ENCODE measurements at regions not wholly inside any gene's neighbourhood (a gene's known extent, or its start where the extent isn't known, plus 50 kb on each side); places are given as distances from the start of the nearest gene placed in this dataset.

DNA sequence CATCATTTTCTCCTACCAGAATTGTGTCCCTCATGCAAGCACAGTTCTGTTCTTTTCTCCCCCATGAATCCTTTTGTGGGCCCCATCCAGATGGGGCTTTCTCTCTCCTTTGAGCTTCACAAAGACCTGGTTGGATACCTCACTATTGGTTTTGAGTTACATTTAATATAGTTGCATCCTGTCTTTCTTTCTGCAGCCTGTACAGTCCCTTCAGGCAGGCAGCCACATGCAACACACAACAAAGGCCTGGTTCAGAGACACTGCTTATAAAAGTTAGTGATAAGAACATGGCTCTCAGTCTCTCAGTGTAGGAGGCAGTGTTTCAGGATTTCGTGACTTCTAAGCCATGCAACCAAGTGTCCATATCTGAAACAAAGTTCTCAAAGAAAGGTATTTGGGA lies 70.6 kb upstream of the PAGE3 start:
- Histone ChIP-seq H3K9ac (no peak overlapping the region), H3K9me3 (no peaks in the 10 kb centered on the region), H3K79me2 (ENCODE audit: insufficient read depth) (no peaks in the 10 kb centered on the region), H3K4me1 (ENCODE audit: control insufficient read depth in 1 of 2, insufficient read depth in 2 of 2, low read depth in 1 of 2, low read length in 1 of 2) (no peaks in the 10 kb centered on the region), H3K4me2 (no peak overlapping the region), H3F3A (replicated peaks; ENCODE audit: insufficient read depth) (no peaks in the 10 kb centered on the region), H3K9me2 (no peaks in the 10 kb centered on the region), H3K4me3 (ENCODE audit: low read depth in 2 of 2, low read length in 1 of 2) (no peak overlapping the region), H3K27ac (ENCODE audit: low read depth in 2 of 2, low read length in 1 of 2) (no peak overlapping the region), H3K27me3 (ENCODE audit: insufficient read depth) (no peaks in the 10 kb centered on the region; the same call in 1 of the 2 replicates), H4K20me1 (ENCODE audit: insufficient read depth) (no peaks in the 10 kb centered on the region), H3K36me3 (replicated peaks in 1 of 2; ENCODE audit: control insufficient read depth in 1 of 2, insufficient read depth in 2 of 2, low read length in 1 of 2) (no peaks in the 10 kb centered on the region), H2AFZ (ENCODE audit: low read depth) (no peak overlapping the region)
- WGBS (ENCODE audit: low lambda C conversion rate): 0% methylated on average over 1 of the region's 1 CpG
- POLR2A ChIA-PET: no interaction called here
- no peak for DNase-seq
- no peak for TF ChIP-seq ELF1 (IDR thresholded peaks at IDR 0.05)
- TF ChIP-seq, protein P1, sequence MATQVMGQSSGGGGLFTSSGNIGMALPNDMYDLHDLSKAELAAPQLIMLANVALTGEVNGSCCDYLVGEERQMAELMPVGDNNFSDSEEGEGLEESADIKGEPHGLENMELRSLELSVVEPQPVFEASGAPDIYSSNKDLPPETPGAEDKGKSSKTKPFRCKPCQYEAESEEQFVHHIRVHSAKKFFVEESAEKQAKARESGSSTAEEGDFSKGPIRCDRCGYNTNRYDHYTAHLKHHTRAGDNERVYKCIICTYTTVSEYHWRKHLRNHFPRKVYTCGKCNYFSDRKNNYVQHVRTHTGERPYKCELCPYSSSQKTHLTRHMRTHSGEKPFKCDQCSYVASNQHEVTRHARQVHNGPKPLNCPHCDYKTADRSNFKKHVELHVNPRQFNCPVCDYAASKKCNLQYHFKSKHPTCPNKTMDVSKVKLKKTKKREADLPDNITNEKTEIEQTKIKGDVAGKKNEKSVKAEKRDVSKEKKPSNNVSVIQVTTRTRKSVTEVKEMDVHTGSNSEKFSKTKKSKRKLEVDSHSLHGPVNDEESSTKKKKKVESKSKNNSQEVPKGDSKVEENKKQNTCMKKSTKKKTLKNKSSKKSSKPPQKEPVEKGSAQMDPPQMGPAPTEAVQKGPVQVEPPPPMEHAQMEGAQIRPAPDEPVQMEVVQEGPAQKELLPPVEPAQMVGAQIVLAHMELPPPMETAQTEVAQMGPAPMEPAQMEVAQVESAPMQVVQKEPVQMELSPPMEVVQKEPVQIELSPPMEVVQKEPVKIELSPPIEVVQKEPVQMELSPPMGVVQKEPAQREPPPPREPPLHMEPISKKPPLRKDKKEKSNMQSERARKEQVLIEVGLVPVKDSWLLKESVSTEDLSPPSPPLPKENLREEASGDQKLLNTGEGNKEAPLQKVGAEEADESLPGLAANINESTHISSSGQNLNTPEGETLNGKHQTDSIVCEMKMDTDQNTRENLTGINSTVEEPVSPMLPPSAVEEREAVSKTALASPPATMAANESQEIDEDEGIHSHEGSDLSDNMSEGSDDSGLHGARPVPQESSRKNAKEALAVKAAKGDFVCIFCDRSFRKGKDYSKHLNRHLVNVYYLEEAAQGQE (IDR thresholded peaks at IDR 0.05; ENCODE audit: low read depth, low read length): no peak
- CTCF ChIA-PET: no interaction called here

DNA sequence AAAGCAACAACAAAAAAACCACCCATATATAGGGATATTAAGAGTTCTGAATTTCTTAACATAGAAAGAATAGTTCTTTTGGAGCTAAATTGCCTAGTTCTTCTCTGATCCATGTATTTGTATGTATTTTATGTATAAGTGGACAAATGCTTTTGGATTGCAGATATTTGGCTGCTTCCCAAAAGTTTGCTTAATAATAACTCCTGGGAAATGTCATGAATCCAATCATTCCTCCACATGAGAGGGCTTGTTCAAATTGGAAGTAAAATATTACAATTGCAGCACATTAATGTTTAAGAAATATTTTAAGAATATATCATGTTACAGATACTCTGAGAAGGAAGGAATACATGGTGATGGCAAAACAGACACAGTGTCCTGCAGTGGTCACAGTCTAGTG lies 71.5 kb upstream of the PAGE3 start:
- Histone ChIP-seq H3F3A (replicated peaks; ENCODE audit: insufficient read depth) (no peaks in the 10 kb centered on the region), H2AFZ (ENCODE audit: low read depth) (no peak overlapping the region), H3K4me1 (ENCODE audit: control insufficient read depth in 1 of 2, insufficient read depth in 2 of 2, low read depth in 1 of 2, low read length in 1 of 2) (no peaks in the 10 kb centered on the region), H3K4me3 (ENCODE audit: low read depth in 2 of 2, low read length in 1 of 2) (no peak overlapping the region), H3K4me2 (no peak overlapping the region), H3K9ac (no peak overlapping the region), H3K9me3 (no peaks in the 10 kb centered on the region), H3K27me3 (ENCODE audit: insufficient read depth) (peaks cover 3% of the 10 kb centered on the region; the same call in 1 of the 2 replicates), H3K36me3 (replicated peaks in 1 of 2; ENCODE audit: control insufficient read depth in 1 of 2, insufficient read depth in 2 of 2, low read length in 1 of 2) (no peaks in the 10 kb centered on the region), H3K79me2 (ENCODE audit: insufficient read depth) (no peaks in the 10 kb centered on the region), H4K20me1 (ENCODE audit: insufficient read depth) (no peaks in the 10 kb centered on the region), H3K9me2 (no peaks in the 10 kb centered on the region), H3K27ac (ENCODE audit: low read depth in 2 of 2, low read length in 1 of 2) (no peak overlapping the region)
- TF ChIP-seq NRF1 (IDR thresholded peaks at IDR 0.05; ENCODE audit: low read depth, low read length) (no peak), YY1 (IDR thresholded peaks at IDR 0.05; ENCODE audit: low read depth) (no peak), NFIC (IDR thresholded peaks at IDR 0.05; ENCODE audit: borderline replicate concordance) (no peak), FOXJ3 (CRISPR knock-in tag; IDR thresholded peaks at IDR 0.05) (no peak), FOSL2 (IDR thresholded peaks at IDR 0.05; ENCODE audit: borderline replicate concordance, low read depth) (no peak), TAF1 (IDR thresholded peaks at IDR 0.05; ENCODE audit: borderline replicate concordance, low read depth, low read length) (no peak), MAX (IDR thresholded peaks at IDR 0.05; ENCODE audit: low read depth) (no peak), POLR2AphosphoS5 (IDR thresholded peaks at IDR 0.05; ENCODE audit: low read depth, low read length) (no peak), TCF12 (IDR thresholded peaks at IDR 0.05) (no peak), RXRA (IDR thresholded peaks at IDR 0.05; ENCODE audit: borderline replicate concordance, low read depth) (no peak), ELF1 (IDR thresholded peaks at IDR 0.05) (no peak), EZH2phosphoT487 (IDR thresholded peaks at IDR 0.05; ENCODE audit: borderline replicate concordance, low read depth) (no peak), USF1 (IDR thresholded peaks at IDR 0.05; ENCODE audit: borderline replicate concordance, low read depth) (no peak), SMC3 (IDR thresholded peaks at IDR 0.05; ENCODE audit: low read depth, low read length) (no peak), RCOR1 (IDR thresholded peaks at IDR 0.05; ENCODE audit: low read length) (no peak), JUND (IDR thresholded peaks at IDR 0.05) (no peak), MEF2A (IDR thresholded peaks at IDR 0.05; ENCODE audit: borderline replicate concordance, low read depth) (no peak), SIN3A (IDR thresholded peaks at IDR 0.05; ENCODE audit: borderline replicate concordance, low read depth, low read length) (no peak), TEAD4 (IDR thresholded peaks at IDR 0.05; ENCODE audit: borderline replicate concordance, insufficient read depth) (no peak)
- TF ChIP-seq, protein P1 (IDR thresholded peaks at IDR 0.05; ENCODE audit: low read depth, low read length): no peak
- ChIA-PET POLR2A (no interaction called here), CTCF (no interaction called here)
- DNase-seq: no peak
